Mesenchymal stem cell (in vitro differentiated cells and primary cell): ENCODE measurements at regions not wholly inside any gene's neighbourhood (a gene's known extent, or its start where the extent isn't known, plus 50 kb on each side); places are given as distances from the start of the nearest gene placed in this dataset.

Experiments
- DNase-seq: peaks from one replicate; pipeline ENCODE4 v3.0.0-alpha.2; 2013
- H2AFZ ChIP-seq: one replicate; pipeline ENCODE4 v1.6.1; 2013; ENCODE audit warnings: low read depth, mild to moderate bottlenecking, control low read depth, inconsistent platforms, low read length, moderate library complexity
- H2AK5ac ChIP-seq: 2 replicates; pipeline ENCODE4 v1.6.1; 2013; ENCODE audit warnings: low read length, moderate library complexity, mild to moderate bottlenecking, inconsistent platforms; ENCODE audit not compliant: severe bottlenecking
- H2BK120ac ChIP-seq: one replicate; pipeline ENCODE4 v1.6.1; 2013; ENCODE audit warnings: low read depth, mild to moderate bottlenecking, inconsistent platforms, low read length, moderate library complexity
- H2BK12ac ChIP-seq, 2 experiments: one replicate each; pipeline ENCODE4 v1.6.1; 2013; ENCODE audit warnings: inconsistent platforms in 2 of 2, low read length in 2 of 2, mild to moderate bottlenecking in 2 of 2, moderate library complexity in 2 of 2, control low read depth in 1 of 2
- H2BK15ac ChIP-seq: one replicate; pipeline ENCODE4 v1.6.1; 2013; ENCODE audit warnings: mild to moderate bottlenecking, low read depth, inconsistent platforms; ENCODE audit not compliant: poor library complexity, severe bottlenecking
- H2BK5ac ChIP-seq: 2 replicates; pipeline ENCODE4 v1.6.1; 2013; ENCODE audit warnings: low read depth, mild to moderate bottlenecking, low read length, control low read depth, inconsistent platforms; ENCODE audit not compliant: poor library complexity, severe bottlenecking
- H3K14ac ChIP-seq, 2 experiments: one replicate each; pipeline ENCODE4 v1.6.1; 2013; ENCODE audit warnings: inconsistent platforms in 2 of 2, low read length in 2 of 2, control low read depth in 1 of 2, mild to moderate bottlenecking in 1 of 2, moderate library complexity in 1 of 2
- H3K18ac ChIP-seq, 2 experiments: one replicate each; pipeline ENCODE4 v1.6.1; 2013; ENCODE audit warnings: inconsistent platforms in 2 of 2, low read length in 2 of 2, control low read depth in 1 of 2, low read depth in 1 of 2, mild to moderate bottlenecking in 1 of 2
- H3K23ac ChIP-seq, 2 experiments: one replicate each; pipeline ENCODE4 v1.6.1; 2013; ENCODE audit warnings: inconsistent platforms in 2 of 2, low read length in 2 of 2, mild to moderate bottlenecking in 2 of 2, moderate library complexity in 2 of 2, control low read depth in 1 of 2
- H3K27ac ChIP-seq: 2 replicates; pipeline ENCODE4 v1.5.1; 2013; ENCODE audit warnings: mild to moderate bottlenecking, moderate library complexity, low read length, control low read depth, inconsistent platforms; ENCODE audit not compliant: poor library complexity, severe bottlenecking
- H3K27me3 ChIP-seq, 2 experiments: 2 replicates each; pipeline versions ENCODE4 v1.6.1 to v1.7.0; 2013; ENCODE audit warnings: low read length in 2 of 2, mild to moderate bottlenecking in 2 of 2, moderate library complexity in 2 of 2, control low read depth in 1 of 2, inconsistent platforms in 1 of 2; ENCODE audit not compliant: control insufficient read depth in 1 of 2, insufficient read depth in 1 of 2
- H3K36me3 ChIP-seq, 2 experiments: 2 replicates each; pipeline versions ENCODE4 v1.6.1 to v1.7.0; 2013; ENCODE audit warnings: low read length in 2 of 2, control low read depth in 1 of 2, inconsistent platforms in 1 of 2, low read depth in 1 of 2, mild to moderate bottlenecking in 1 of 2; ENCODE audit not compliant: insufficient read depth in 2 of 2, control insufficient read depth in 1 of 2
- H3K4ac ChIP-seq, 2 experiments: one replicate each; pipeline ENCODE4 v1.6.1; 2013; ENCODE audit warnings: inconsistent platforms in 2 of 2, low read length in 2 of 2, mild to moderate bottlenecking in 2 of 2, moderate library complexity in 2 of 2, control low read depth in 1 of 2, low read depth in 1 of 2
- H3K4me1 ChIP-seq: 2 replicates; pipeline ENCODE4 v1.6.1; 2013; ENCODE audit warnings: low read depth, low read length, control low read depth; ENCODE audit not compliant: control insufficient read depth, insufficient read depth
- H3K4me2 ChIP-seq: 2 replicates; pipeline ENCODE4 v1.6.1; 2013; ENCODE audit warnings: low read length, mild to moderate bottlenecking, inconsistent platforms; ENCODE audit not compliant: poor library complexity, severe bottlenecking
- H3K4me3 ChIP-seq, 2 experiments: 2 replicates each; pipeline versions ENCODE4 v1.5.1 to v1.7.0; 2013; ENCODE audit warnings: low read length in 2 of 2, mild to moderate bottlenecking in 2 of 2, control low read depth in 1 of 2, low read depth in 1 of 2; ENCODE audit not compliant: insufficient read depth in 1 of 2
- H3K79me1 ChIP-seq: replicated peaks from 2 replicates; pipeline ENCODE4 v1.6.1; 2013; ENCODE audit warnings: mild to moderate bottlenecking, control low read depth, low read length, inconsistent platforms; ENCODE audit not compliant: poor library complexity, severe bottlenecking
- H3K9ac ChIP-seq: 2 replicates; pipeline ENCODE4 v1.7.0; 2013; ENCODE audit warnings: mild to moderate bottlenecking, low read length, moderate library complexity
- H3K9me3 ChIP-seq: 2 replicates; pipeline ENCODE4 v1.7.0; 2013; ENCODE audit warnings: mild to moderate bottlenecking, low read length; ENCODE audit not compliant: control insufficient read depth
- H4K8ac ChIP-seq: one replicate; pipeline ENCODE4 v1.6.1; 2013; ENCODE audit warnings: inconsistent platforms, mild to moderate bottlenecking, low read length, moderate library complexity
- H4K91ac ChIP-seq: one replicate; pipeline ENCODE4 v1.6.1; 2013; ENCODE audit warnings: mild to moderate bottlenecking, low read length, inconsistent platforms
- WGBS: methylation state at CpG from one replicate; pipeline ENCODE4 v1.1.7; 2013; ENCODE audit warnings: mixed read lengths; 5-methylcytosine and 5-hydroxymethylcytosine counted together

- Histone ChIP-seq H3K9me3 (no peaks in the 10 kb centered on the region), H3K4me3 (no peak overlapping the region), H3K79me1 (no peaks in the 10 kb centered on the region), H3K27me3 (peaks cover 0 to 10% of the 10 kb centered on the region in 2 experiments), H3K4me2 (no peak overlapping the region), H2BK12ac (peak overlapping the region; percentile 21 to 44), H3K36me3 (no peaks in the 10 kb centered on the region), H3K4me1 (no peaks in the 10 kb centered on the region), H4K91ac (no peak overlapping the region), H3K23ac (peak overlapping the region in 1 of 2 experiments; percentile 70), H3K18ac (peak overlapping the region; percentile 10 to 94), H4K8ac (no peak overlapping the region), H2BK120ac (no peak overlapping the region), H3K14ac (peak overlapping the region in 1 of 2 experiments; percentile 55), H3K4ac (no peak overlapping the region), H3K9ac (no peak overlapping the region), H2BK15ac (no peak overlapping the region), H3K27ac (no peak overlapping the region), H2AFZ (no peak overlapping the region), H2BK5ac (no peak overlapping the region), H2AK5ac (no peak overlapping the region)
- 17% methylated on average over 12 of the region's 12 CpGs for WGBS
- DNase-seq: peak; percentile 79
Measured at GRCh38 chr6:1070085-1070521, 241.8 kb upstream of the FOXQ1 start.

- Histone ChIP-seq H3K14ac (peak overlapping the region in 1 of 2 experiments; percentile 87), H3K27ac (no peak overlapping the region), H3K4me2 (no peak overlapping the region), H3K4ac (peak overlapping the region in 1 of 2 experiments; percentile 24), H2AK5ac (no peak overlapping the region), H3K4me1 (no peaks in the 10 kb centered on the region), H2BK12ac (peak overlapping the region in 1 of 2 experiments; percentile 85), H3K9me3 (no peaks in the 10 kb centered on the region), H3K79me1 (no peaks in the 10 kb centered on the region), H3K27me3 (peaks cover 0 to 6% of the 10 kb centered on the region in 2 experiments), H2BK15ac (no peak overlapping the region), H4K91ac (peak overlapping the region; percentile 2), H3K9ac (no peak overlapping the region), H2BK120ac (no peak overlapping the region), H4K8ac (peak overlapping the region; percentile 41), H3K23ac (no peak overlapping the region), H3K4me3 (no peak overlapping the region), H3K18ac (peak overlapping the region in 1 of 2 experiments; percentile 90), H3K36me3 (no peaks in the 10 kb centered on the region), H2BK5ac (no peak overlapping the region), H2AFZ (peak overlapping the region; percentile 8)
- 88% methylated on average over 4 of the region's 7 CpGs for WGBS
- no peak for DNase-seq
Measured at GRCh38 chr6:1068905-1069304, 243.0 kb upstream of the FOXQ1 start.

DNA sequence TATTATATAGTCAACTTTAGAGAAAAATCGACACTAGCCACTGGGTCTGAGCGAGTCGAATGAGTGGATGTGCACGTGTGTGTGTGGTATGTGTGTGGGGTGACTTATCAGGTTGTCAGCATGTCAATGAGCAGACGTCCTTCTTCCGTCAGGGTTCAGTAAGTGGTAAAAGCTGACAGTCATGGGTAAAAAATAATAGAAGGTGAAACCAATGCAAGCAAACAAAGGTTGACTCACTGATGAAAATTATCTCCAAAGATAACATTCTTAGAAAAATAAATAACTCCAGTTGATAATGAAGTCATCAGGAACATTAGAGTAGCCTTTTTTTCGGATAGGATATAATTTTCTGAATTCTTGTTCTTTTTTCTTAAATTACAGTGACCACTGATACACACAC, 243.8 kb upstream of the FOXQ1 start:
- Histone ChIP-seq H2AK5ac (no peak overlapping the region), H3K27ac (no peak overlapping the region), H2AFZ (no peak overlapping the region), H3K18ac (no peak overlapping the region), H3K79me1 (no peaks in the 10 kb centered on the region), H3K9me3 (no peaks in the 10 kb centered on the region), H3K4me2 (no peak overlapping the region), H3K27me3 (peaks cover 0 to 3% of the 10 kb centered on the region in 2 experiments), H4K8ac (peak overlapping the region; percentile 39), H3K4ac (no peak overlapping the region), H2BK15ac (no peak overlapping the region), H3K4me1 (no peaks in the 10 kb centered on the region), H2BK12ac (no peak overlapping the region), H3K9ac (no peak overlapping the region), H4K91ac (no peak overlapping the region), H3K4me3 (no peak overlapping the region), H2BK5ac (no peak overlapping the region), H3K23ac (no peak overlapping the region), H3K14ac (no peak overlapping the region), H2BK120ac (no peak overlapping the region), H3K36me3 (no peaks in the 10 kb centered on the region)
- no peak for DNase-seq
- WGBS: 79% methylated on average over 5 of the region's 7 CpGs

DNA sequence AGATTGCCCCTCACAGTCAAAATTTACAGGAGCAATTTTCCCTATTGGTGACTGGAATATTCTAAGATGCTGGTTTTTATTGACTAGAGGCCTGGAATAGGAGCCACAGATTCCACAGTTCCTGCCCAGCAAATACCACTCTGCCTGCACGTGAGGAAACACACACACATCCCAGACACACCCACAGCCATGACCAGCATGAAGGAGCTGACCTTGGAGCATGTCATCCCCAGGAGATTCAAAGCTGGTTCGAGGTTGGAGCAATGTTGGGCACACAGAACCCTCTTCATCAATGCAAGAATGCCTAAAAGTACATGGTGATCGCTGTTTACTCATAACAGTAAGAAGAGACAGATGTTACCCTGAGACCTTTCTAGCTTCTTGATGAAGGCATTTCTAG, 244.6 kb upstream of the FOXQ1 start:
- H2BK5ac ChIP-seq: no peak overlapping the region
- no peak overlapping the region for H4K91ac ChIP-seq
- no peak overlapping the region for H3K23ac ChIP-seq
- no peak overlapping the region for H4K8ac ChIP-seq
- no peak overlapping the region for H3K27ac ChIP-seq
- no peak overlapping the region for H2AK5ac ChIP-seq
- no peak overlapping the region for H3K4ac ChIP-seq
- no peak overlapping the region for H2BK12ac ChIP-seq
- no peaks in the 10 kb centered on the region for H3K79me1 ChIP-seq
- H2BK15ac ChIP-seq: no peak overlapping the region
- H3K36me3 ChIP-seq: no peaks in the 10 kb centered on the region
- H3K4me2 ChIP-seq: no peak overlapping the region
- WGBS: 66% methylated on average over 3 of the region's 3 CpGs
- DNase-seq: no peak
- H3K9me3 ChIP-seq: no peaks in the 10 kb centered on the region
- no peaks in the 10 kb centered on the region for H3K4me1 ChIP-seq
- H3K9ac ChIP-seq: no peak overlapping the region
- H2BK120ac ChIP-seq: no peak overlapping the region
- no peak overlapping the region for H3K4me3 ChIP-seq
- H2AFZ ChIP-seq: no peak overlapping the region
- H3K14ac ChIP-seq: no peak overlapping the region
- no peak overlapping the region for H3K18ac ChIP-seq
- peaks cover 0 to 3% of the 10 kb centered on the region in 2 experiments for H3K27me3 ChIP-seq
